GM21381 (cell line): ENCODE measurements at regions not wholly inside any gene's neighbourhood (a gene's known extent, or its start where the extent isn't known, plus 50 kb on each side); places are given as distances from the start of the nearest gene placed in this dataset.
"Not testable (repeated sequence)": the region's sequence is repeated elsewhere in the genome, so short reads cannot be mapped to it uniquely, and the experiment has no call there.

ENCODE experiments used
- ATAC-seq: cut with Tn5 transposase; IDR thresholded peaks from one replicate; pipeline ENCODE4 v1.9.1; 2021; ENCODE audit warnings: mild to moderate bottlenecking, moderate library complexity; ENCODE audit not compliant: unreplicated experiment

GRCh38 chr9:117649126-117649525, 55.1 kb upstream of the TLR4 start:
- ATAC-seq = no peak

- ATAC-seq = peak; percentile 21
These were observed 59.1 kb upstream of the TLR4 start for GRCh38 chr9:117644932-117645636.

GRCh38 chr9:117644133-117644931, 59.9 kb upstream of the TLR4 start:
- ATAC-seq = peak; percentile 76

- ATAC-seq = no peak
These were observed 60.9 kb upstream of the TLR4 start for GRCh38 chr9:117643288-117643654.

DNA sequence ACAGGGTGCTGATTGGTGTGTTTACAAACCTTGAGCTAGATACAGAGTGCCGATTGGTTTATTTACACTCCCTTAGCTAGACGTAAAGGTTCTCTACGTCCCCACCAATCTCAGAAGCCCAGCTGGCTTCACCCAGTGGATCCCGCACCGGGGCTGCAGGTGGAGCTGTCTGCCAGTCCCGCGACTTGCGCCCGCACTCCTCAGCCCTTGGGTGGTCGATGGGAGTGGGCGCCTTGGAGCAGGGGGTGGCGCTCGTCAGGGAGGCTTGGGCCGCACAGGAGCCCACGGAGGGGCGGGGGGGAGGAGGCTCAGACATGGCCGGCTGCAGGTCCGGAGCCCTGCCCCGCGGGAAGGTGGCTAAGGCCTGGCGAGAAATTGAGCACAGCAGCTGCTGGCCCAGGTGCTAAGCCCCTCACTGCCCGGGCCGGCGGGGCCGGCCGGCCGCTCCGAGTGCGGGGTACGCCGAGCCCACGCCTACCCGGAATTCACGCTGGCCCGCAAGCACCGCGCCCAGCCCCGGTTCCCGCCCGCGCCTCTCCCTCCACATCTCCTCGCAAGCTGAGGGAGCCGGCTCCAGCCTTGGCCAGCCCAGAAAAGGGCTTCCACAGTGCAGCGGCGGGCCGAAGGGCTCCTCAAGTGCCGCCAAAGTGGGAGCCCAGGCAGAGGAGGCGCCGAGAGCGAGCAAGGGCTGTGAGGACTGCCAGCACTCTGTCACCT, 61.5 kb upstream of the TLR4 start:
- ATAC-seq = not testable (repeated sequence)

- no peak for ATAC-seq
These were observed 67.5 kb upstream of the TLR4 start for GRCh38 chr9:117636681-117637080.

GRCh38 chr9:117625154-117625553, 79.0 kb upstream of the TLR4 start:
- ATAC-seq = no peak

- ATAC-seq = no peak
These were observed 80.1 kb upstream of the TLR4 start for GRCh38 chr9:117624106-117624505.

DNA sequence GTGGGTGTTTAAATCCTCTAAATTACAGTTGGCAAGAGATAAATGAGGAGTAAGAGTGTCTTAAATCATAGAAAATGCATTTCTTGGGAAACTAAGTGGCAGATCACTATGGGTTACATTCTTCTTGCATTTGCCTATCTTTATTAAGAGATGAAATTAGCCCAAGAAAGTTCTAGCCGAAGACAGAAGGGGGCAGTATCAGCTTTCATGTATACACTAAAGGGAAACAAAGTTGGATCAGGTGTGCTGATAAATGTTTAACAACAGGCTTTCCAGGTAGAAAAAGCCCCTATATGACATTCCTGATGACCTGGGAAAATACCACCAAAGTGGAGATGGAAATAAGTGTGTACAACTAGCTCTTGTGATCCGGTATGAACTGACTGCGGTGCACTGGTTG, 81.9 kb upstream of the TLR4 start:
- ATAC-seq = no peak

GRCh38 chr9:117616431-117616831, 87.8 kb upstream of the TLR4 start:
- no peak for ATAC-seq

GRCh38 chr9:117612317-117612716, 91.9 kb upstream of the TLR4 start:
- no peak for ATAC-seq

GRCh38 chr9:117597977-117598376, 106.2 kb upstream of the TLR4 start:
- ATAC-seq = no peak

DNA sequence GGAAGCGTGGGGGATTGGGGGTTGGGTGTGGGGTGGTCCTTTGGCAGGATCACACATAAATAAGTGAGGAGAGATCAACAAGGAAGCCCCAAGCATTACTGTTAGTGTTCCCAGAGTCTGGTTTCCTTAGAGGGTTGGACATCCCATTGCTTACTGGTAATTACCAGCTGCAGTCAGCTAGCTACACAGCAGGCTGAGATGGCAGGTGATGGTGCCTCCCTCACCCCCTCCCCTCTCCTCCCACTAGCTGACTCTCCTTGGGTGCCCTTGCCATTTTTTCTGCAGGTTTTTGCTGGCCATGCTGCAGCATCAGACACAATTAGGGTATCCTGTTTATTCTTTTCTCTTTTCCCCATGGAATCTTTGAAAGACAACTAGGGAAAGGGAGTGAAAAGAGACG, 107.5 kb upstream of the TLR4 start:
- no peak for ATAC-seq

DNA sequence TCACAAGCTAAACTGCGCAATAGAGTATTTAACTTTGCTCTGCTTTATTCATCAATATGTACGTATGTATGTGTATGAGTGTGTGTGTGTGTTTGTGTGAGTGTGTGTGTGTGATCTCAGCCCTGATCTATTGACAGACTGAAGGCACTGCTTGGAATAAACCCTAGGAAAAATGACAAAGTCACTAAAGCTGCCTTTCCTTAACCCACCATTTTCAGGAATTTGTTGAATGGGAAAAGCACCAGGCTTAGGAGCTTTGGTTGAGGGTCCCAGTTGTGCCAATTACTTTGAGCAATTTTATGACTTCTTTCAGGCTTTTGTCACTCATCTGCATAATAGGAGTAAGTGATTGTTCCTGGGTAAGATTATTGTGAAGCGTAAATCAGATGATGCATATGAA, 108.6 kb upstream of the TLR4 start:
- no peak for ATAC-seq

- no peak for ATAC-seq
These were observed 116.9 kb upstream of the TLR4 start for GRCh38 chr9:117587263-117587662.

- ATAC-seq = no peak
These were observed 130.1 kb upstream of the TLR4 start for GRCh38 chr9:117574099-117574498.

- ATAC-seq = no peak
These were observed 139.4 kb upstream of the TLR4 start for GRCh38 chr9:117564839-117565238.

- ATAC-seq = no peak
These were observed 142.4 kb upstream of the TLR4 start for GRCh38 chr9:117561761-117562160.

- peak; percentile 81 for ATAC-seq
These were observed 141.2 kb upstream of the ASTN2 start for GRCh38 chr9:117555964-117556629.

- no peak for ATAC-seq
These were observed 138.0 kb upstream of the ASTN2 start for GRCh38 chr9:117552811-117553210.

- ATAC-seq = no peak
These were observed 136.3 kb upstream of the ASTN2 start for GRCh38 chr9:117551171-117551570.
